Activated CD4-positive, alpha-beta T cell treated with anti-CD3 and anti-CD28 coated beads, Interleukin-2, amount 10 ng/mL, durations not matched to agents 7 days and 5 days (primary cell): ENCODE measurements at regions not wholly inside any gene's neighbourhood (a gene's known extent, or its start where the extent isn't known, plus 50 kb on each side); places are given as distances from the start of the nearest gene placed in this dataset.

ENCODE experiments used
- CTCF ChIA-PET: fragments of 350-600 bp; sonication (Branson Sonifier 250); formaldehyde crosslinking; loops from one replicate; lab custom pipeline; 2021; ENCODE audit warnings: antibody characterized with exemption; lab: Charles Lee
- POLR2A ChIA-PET: fragments of 350-600 bp; sonication (Branson Sonifier 250); formaldehyde crosslinking; loops from one replicate; lab custom pipeline; 2021; ENCODE audit warnings: antibody characterized with exemption; lab: Charles Lee
- DNase-seq: peaks from one replicate; pipeline ENCODE4 v3.0.0-alpha.2; 2020
- H3K27ac Mint-ChIP-seq: one replicate; pipeline ENCODE4 v1.8.0; 2021; ENCODE audit warnings: mild to moderate bottlenecking, moderate library complexity, mixed read lengths
- H3K27me3 Mint-ChIP-seq: one replicate; pipeline ENCODE4 v1.8.0; 2021; ENCODE audit warnings: mixed read lengths
- H3K36me3 Mint-ChIP-seq: one replicate; pipeline ENCODE4 v1.8.0; 2021; ENCODE audit warnings: low read depth, mixed read lengths
- H3K4me1 Mint-ChIP-seq: one replicate; pipeline ENCODE4 v1.8.0; 2021; ENCODE audit warnings: mixed read lengths
- H3K4me3 Mint-ChIP-seq: one replicate; pipeline ENCODE4 v1.8.0; 2021; ENCODE audit warnings: mild to moderate bottlenecking, moderate library complexity, mixed read lengths
- H3K9me3 Mint-ChIP-seq: one replicate; pipeline ENCODE4 v1.8.0; 2021; ENCODE audit warnings: mixed read lengths

DNA sequence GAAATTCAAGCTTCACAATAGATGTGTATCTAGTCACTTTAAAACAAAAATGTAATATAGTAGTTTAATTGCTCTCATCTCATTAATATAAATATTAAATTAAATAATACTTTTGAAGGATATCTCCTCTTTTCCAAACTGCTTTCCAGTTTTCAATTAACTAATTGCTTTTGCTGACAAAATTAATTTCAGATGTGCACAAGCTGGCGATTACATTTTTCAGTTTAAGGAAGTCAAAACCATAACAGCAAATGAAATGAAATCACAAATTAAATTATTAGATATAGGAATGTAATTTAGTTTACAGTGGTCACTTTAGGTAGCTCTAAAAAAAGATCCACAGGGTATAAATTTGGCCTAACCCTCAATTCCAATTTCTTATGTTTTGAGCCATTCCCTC, 362.1 kb downstream of the SLC6A15 start:
- CTCF ChIA-PET, result no interaction called here
- Mint-ChIP-seq H3K27me3 (no peaks in the 10 kb centered on the region), H3K4me1 (no peaks in the 10 kb centered on the region), H3K9me3 (peaks cover 3% of the 10 kb centered on the region), H3K27ac (no peak overlapping the region), H3K36me3 (no peaks in the 10 kb centered on the region), H3K4me3 (no peak overlapping the region)
- no peak for DNase-seq
- POLR2A ChIA-PET, result no interaction called here

DNA sequence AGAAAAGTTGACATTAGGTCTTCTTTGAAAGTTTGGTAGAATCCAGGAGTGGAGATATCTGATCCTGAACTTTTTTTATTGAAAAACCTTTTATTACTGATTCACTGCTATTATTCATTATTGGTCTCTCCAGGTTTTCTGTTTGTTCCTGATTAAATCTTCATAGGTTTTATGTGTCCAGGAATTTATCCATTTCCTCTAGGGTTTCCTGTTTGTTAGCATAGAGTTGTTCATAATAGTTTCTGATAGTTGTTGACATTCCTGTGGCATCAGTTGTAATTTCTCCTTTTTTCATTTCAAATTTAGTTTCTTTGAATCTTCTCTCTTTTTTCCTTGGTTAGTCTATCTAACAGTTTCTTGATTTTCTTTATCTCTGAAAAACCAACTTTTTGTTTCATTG, 370.3 kb downstream of the SLC6A15 start:
- no peak for DNase-seq
- no peaks in the 10 kb centered on the region for H3K27me3 Mint-ChIP-seq
- ChIA-PET CTCF (no interaction called here), POLR2A (no interaction called here)
- H3K4me3 Mint-ChIP-seq, result no peak overlapping the region
- H3K4me1 Mint-ChIP-seq, result no peaks in the 10 kb centered on the region
- H3K9me3 Mint-ChIP-seq, result peaks cover 5% of the 10 kb centered on the region
- no peaks in the 10 kb centered on the region for H3K36me3 Mint-ChIP-seq
- H3K27ac Mint-ChIP-seq, result no peak overlapping the region

- ChIA-PET CTCF (no interaction called here), POLR2A (no interaction called here)
- no peaks in the 10 kb centered on the region for H3K27me3 Mint-ChIP-seq
- DNase-seq, result no peak
- H3K9me3 Mint-ChIP-seq, result no peaks in the 10 kb centered on the region
- no peaks in the 10 kb centered on the region for H3K36me3 Mint-ChIP-seq
- no peaks in the 10 kb centered on the region for H3K4me1 Mint-ChIP-seq
- H3K27ac Mint-ChIP-seq, result no peak overlapping the region
- H3K4me3 Mint-ChIP-seq, result no peak overlapping the region
Measured at GRCh38 chr12:84537666-84538065, 374.9 kb downstream of the SLC6A15 start.

DNA sequence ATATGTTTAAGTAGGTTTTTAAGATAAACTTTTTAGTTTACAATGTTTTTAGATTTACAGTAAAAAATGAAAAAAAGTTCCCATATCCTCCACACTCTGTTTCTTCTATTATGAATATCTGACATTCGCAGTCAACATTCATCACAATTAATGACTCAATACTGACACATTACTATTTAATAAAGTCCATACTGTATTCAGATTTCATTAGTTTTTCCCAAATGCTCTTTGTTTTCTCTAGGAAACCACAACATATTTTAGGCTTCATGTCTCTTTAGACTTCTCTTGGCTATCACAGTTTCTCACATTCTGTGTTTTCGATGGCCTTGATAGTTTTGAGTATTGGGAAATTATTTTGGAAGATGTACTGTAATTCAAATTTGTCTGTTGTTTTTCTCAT, 399.8 kb downstream of the SLC6A15 start:
- Mint-ChIP-seq H3K4me3 (no peak overlapping the region), H3K27ac (no peak overlapping the region), H3K9me3 (no peaks in the 10 kb centered on the region), H3K27me3 (no peaks in the 10 kb centered on the region), H3K4me1 (no peaks in the 10 kb centered on the region), H3K36me3 (no peaks in the 10 kb centered on the region)
- ChIA-PET CTCF (no interaction called here), POLR2A (no interaction called here)
- no peak for DNase-seq

- no peak for DNase-seq
- H3K4me3 Mint-ChIP-seq, result no peak overlapping the region
- H3K9me3 Mint-ChIP-seq, result no peaks in the 10 kb centered on the region
- CTCF ChIA-PET, result no interaction called here
- no peaks in the 10 kb centered on the region for H3K36me3 Mint-ChIP-seq
- POLR2A ChIA-PET, result no interaction called here
- no peaks in the 10 kb centered on the region for H3K27me3 Mint-ChIP-seq
- H3K27ac Mint-ChIP-seq, result no peak overlapping the region
- no peaks in the 10 kb centered on the region for H3K4me1 Mint-ChIP-seq
Measured at GRCh38 chr12:84508851-84509260, 403.7 kb downstream of the SLC6A15 start.

DNA sequence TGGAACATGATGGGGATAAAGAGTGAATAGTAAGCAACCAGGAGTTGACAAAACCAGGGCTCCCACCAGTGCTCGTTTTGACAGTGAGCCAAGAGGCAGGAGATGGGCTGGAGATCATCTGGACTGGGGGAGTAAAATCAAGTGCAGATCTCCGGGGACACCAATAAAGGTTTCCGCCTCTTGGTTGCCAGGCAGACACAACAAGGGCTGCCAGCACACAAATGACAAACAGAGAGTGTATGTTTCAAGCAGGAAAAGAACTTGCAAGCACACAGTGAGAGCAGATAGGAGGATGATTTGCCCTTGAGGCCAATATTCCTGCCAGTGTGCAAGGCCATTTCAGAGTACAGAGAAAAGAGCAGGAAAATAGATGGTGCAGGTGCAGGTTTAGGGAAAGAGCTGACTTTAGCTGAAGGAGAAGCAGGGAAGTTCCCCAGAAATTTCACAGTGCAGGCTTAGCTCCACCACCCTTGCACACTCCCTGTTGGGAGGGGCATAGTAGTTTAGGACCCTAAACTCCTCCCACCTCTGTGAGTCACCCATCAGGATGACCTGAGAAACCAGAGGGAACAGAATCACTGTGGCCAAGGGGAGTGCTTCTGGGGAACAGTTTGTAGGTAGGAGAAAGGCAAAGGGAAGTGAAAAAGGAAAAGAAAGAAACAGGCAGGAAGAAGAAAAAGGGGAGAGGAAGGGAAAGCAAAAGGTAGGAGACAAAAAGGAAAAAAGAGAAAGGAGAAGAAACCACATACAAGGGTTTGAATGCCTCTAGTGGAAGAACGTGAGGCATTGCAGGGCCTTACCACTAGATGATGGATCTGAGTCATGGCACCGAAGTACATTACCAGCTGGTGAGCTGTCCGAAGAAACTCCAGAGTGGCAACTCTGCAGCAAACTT, 404.4 kb downstream of the SLC6A15 start:
- H3K27me3 Mint-ChIP-seq, result no peaks in the 10 kb centered on the region
- no peaks in the 10 kb centered on the region for H3K4me1 Mint-ChIP-seq
- H3K4me3 Mint-ChIP-seq, result no peak overlapping the region
- ChIA-PET CTCF (no interaction called here), POLR2A (no interaction called here)
- DNase-seq, result no peak
- no peak overlapping the region for H3K27ac Mint-ChIP-seq
- no peaks in the 10 kb centered on the region for H3K9me3 Mint-ChIP-seq
- H3K36me3 Mint-ChIP-seq, result no peaks in the 10 kb centered on the region

DNA sequence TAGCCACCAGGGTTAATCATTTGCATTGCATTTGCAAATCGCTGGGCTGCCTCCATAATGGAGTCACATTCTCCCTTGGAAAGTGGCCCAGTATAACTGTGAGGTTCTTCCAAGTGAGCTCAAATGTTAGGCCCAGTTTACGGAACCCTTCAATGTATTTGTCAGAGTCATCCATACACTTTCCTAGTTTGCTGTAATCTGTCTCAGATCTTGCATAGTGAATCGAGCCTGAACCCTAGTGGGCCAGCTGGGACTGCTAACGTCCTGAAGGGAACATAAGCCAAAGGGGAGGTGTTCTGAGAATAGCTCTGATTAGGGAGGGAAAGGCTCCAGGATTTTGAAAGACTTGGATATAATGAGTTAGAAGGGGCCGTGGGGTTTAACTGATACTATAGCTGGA, 406.3 kb downstream of the SLC6A15 start:
- POLR2A ChIA-PET, result no interaction called here
- H3K27me3 Mint-ChIP-seq, result no peaks in the 10 kb centered on the region
- no peak for DNase-seq
- no peaks in the 10 kb centered on the region for H3K9me3 Mint-ChIP-seq
- no peaks in the 10 kb centered on the region for H3K4me1 Mint-ChIP-seq
- no peak overlapping the region for H3K27ac Mint-ChIP-seq
- no peak overlapping the region for H3K4me3 Mint-ChIP-seq
- CTCF ChIA-PET, result no interaction called here
- no peaks in the 10 kb centered on the region for H3K36me3 Mint-ChIP-seq

GRCh38 chr12:84502907-84503787, 409.5 kb downstream of the SLC6A15 start:
- CTCF ChIA-PET, result no interaction called here
- DNase-seq, result peak; percentile 14
- Mint-ChIP-seq H3K36me3 (no peaks in the 10 kb centered on the region), H3K4me1 (no peaks in the 10 kb centered on the region), H3K27ac (no peak overlapping the region), H3K4me3 (no peak overlapping the region), H3K27me3 (no peaks in the 10 kb centered on the region), H3K9me3 (no peaks in the 10 kb centered on the region)
- POLR2A ChIA-PET, result no interaction called here

- no peaks in the 10 kb centered on the region for H3K27me3 Mint-ChIP-seq
- H3K9me3 Mint-ChIP-seq, result no peaks in the 10 kb centered on the region
- no peaks in the 10 kb centered on the region for H3K4me1 Mint-ChIP-seq
- no peak overlapping the region for H3K4me3 Mint-ChIP-seq
- H3K36me3 Mint-ChIP-seq, result no peaks in the 10 kb centered on the region
- no peak overlapping the region for H3K27ac Mint-ChIP-seq
- POLR2A ChIA-PET, result no interaction called here
- CTCF ChIA-PET, result no interaction called here
- no peak for DNase-seq
Measured at GRCh38 chr12:84502180-84502860, 410.3 kb downstream of the SLC6A15 start.

DNA sequence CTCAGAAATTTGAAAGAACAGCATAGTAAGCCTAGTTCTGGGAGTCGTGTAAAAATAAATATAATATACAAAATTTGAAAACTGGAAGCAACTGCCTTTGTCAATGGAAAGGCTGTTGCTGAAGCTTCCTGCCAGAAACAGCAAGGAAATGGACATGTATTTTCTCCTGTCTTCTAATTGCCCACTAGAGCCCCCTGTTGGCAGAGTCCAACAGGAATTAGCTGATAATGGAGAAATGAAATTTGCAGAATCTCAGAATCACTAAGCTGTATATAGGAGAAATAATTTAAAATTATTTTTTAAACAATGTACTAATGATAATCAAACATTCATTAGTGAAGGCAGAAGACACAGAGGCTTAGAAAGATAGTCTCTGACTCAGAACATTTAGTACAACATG, 414.8 kb downstream of the SLC6A15 start:
- Mint-ChIP-seq H3K4me3 (no peak overlapping the region), H3K36me3 (no peaks in the 10 kb centered on the region), H3K4me1 (no peaks in the 10 kb centered on the region), H3K27ac (no peak overlapping the region), H3K9me3 (no peaks in the 10 kb centered on the region), H3K27me3 (no peaks in the 10 kb centered on the region)
- CTCF ChIA-PET, result no interaction called here
- DNase-seq, result no peak
- POLR2A ChIA-PET, result no interaction called here

- Mint-ChIP-seq H3K4me1 (no peaks in the 10 kb centered on the region), H3K27me3 (no peaks in the 10 kb centered on the region), H3K27ac (no peak overlapping the region), H3K36me3 (no peaks in the 10 kb centered on the region), H3K4me3 (no peak overlapping the region), H3K9me3 (no peaks in the 10 kb centered on the region)
- DNase-seq, result no peak
- ChIA-PET CTCF (no interaction called here), POLR2A (no interaction called here)
Measured at GRCh38 chr12:84495711-84496110, 416.9 kb downstream of the SLC6A15 start.

GRCh38 chr12:84492351-84492883, 420.2 kb downstream of the SLC6A15 start:
- CTCF ChIA-PET, result no interaction called here
- no peak for DNase-seq
- no peak overlapping the region for H3K4me3 Mint-ChIP-seq
- no peaks in the 10 kb centered on the region for H3K27me3 Mint-ChIP-seq
- H3K9me3 Mint-ChIP-seq, result no peaks in the 10 kb centered on the region
- H3K4me1 Mint-ChIP-seq, result no peaks in the 10 kb centered on the region
- no peaks in the 10 kb centered on the region for H3K36me3 Mint-ChIP-seq
- POLR2A ChIA-PET, result no interaction called here
- no peak overlapping the region for H3K27ac Mint-ChIP-seq

DNA sequence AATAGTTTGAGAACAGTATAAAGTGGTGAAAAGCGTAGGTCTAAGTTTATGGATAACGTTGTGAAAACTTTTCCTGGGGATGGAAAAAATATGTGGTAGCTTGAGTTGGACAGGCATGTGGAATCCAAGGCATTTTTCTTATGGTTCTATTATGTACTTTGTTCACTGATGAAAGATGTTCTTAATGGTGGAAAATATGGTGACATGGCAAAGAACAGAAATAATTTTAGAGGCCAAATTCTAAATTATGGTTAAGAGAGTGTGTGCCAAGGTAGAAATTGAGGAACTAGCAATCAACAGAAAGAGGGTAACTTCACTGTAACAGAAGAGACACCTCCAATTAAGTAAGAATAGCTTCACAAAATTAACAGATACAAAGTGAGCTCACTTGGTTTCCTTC, 427.8 kb downstream of the SLC6A15 start:
- Mint-ChIP-seq H3K27ac (no peak overlapping the region), H3K27me3 (no peaks in the 10 kb centered on the region), H3K4me3 (no peak overlapping the region), H3K36me3 (no peaks in the 10 kb centered on the region), H3K9me3 (no peaks in the 10 kb centered on the region), H3K4me1 (no peaks in the 10 kb centered on the region)
- POLR2A ChIA-PET, result no interaction called here
- DNase-seq, result no peak
- CTCF ChIA-PET, result no interaction called here
